GM19463 (cell line): ENCODE measurements at regions not wholly inside any gene's neighbourhood (a gene's known extent, or its start where the extent isn't known, plus 50 kb on each side); places are given as distances from the start of the nearest gene placed in this dataset.
"Not testable (repeated sequence)": the region's sequence is repeated elsewhere in the genome, so short reads cannot be mapped to it uniquely, and the experiment has no call there.

Source experiments
- ATAC-seq: cut with Tn5 transposase; IDR thresholded peaks from one replicate; pipeline ENCODE4 v1.9.1; 2021; ENCODE audit warnings: mild to moderate bottlenecking, moderate library complexity; ENCODE audit not compliant: unreplicated experiment

GRCh38 chr9:41019858-41020562 lies 108.5 kb downstream of the FOXD4L6 start:
- ATAC-seq = not testable (repeated sequence)

DNA sequence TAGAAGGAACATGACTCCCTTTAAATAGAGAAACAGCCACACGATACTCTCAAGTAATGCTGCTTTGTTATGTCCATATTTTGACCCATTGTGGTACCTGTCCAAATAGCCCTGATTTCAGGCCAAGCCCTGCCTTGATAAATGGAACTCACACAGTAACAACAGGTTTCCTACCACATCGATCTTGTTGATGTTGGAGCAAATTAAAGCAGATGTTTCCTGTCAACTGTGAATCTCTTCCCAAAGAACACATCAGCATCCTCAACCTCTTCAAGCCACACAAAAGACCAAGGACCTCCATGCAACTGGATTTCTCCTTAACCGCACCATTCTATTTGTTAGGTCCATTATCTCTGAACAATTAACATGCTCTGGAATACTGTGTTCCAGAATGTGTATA lies 109.5 kb downstream of the FOXD4L6 start:
- ATAC-seq = not testable (repeated sequence)

DNA sequence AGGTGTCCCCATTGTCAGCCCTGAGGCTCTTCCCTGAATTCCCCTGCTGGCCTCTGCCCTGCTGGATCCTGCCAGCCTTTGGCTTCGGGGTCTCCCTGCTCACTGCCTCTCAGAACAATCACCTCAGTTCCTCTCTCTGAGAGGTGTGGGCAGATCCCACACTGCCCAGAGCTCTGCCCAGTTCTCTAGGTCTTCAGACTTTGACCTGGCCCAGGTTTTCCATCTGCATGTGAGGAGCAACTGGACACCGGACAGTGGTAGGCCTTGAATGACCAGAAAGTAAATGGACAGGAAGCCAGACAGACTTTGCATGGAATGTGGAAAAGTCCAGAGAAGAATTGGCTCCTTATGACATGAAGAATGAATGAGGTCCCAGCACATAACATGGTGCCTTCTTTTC lies 111.8 kb downstream of the FOXD4L6 start:
- ATAC-seq = not testable (repeated sequence)

GRCh38 chr9:40999952-41000700 lies 128.4 kb downstream of the FOXD4L6 start:
- not testable (repeated sequence) for ATAC-seq

DNA sequence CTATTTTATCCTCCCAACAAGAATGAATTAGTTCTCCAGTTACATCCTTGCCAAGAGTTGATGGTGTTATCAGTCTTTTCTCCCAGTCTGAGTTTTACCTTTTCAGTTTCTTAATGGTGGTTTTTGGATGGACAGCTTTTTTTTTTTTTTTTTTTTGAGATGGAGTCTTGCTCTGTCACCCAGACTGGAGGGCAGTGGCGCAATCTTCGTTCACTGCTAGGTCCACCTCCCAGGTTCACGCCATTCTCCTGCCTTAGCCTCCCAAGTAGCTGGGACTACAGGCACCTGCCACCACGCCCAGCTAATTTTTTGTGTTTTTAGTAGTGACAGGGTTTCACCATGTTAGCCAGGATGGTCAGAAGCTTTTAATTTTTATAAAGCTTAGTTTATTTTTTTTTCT lies 133.0 kb downstream of the FOXD4L6 start:
- not testable (repeated sequence) for ATAC-seq

DNA sequence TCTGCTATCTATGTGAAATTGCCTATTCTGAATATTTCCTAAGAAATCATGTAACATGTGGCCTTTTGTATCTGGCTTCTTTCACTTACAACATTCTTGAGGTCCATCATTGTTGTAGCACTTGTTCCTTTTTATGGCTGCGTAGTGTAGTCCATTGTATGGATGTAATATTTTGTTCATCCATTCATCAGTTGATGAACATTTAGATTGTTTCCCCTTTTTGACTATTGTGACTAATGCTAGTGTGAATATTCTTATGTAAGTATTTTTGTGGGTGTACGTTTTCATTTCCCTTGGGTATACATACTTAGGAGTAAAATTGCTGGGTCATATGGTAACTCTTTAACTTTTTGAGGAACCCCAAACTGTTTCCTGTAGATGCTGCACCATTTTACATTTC lies 134.6 kb downstream of the FOXD4L6 start:
- not testable (repeated sequence) for ATAC-seq

DNA sequence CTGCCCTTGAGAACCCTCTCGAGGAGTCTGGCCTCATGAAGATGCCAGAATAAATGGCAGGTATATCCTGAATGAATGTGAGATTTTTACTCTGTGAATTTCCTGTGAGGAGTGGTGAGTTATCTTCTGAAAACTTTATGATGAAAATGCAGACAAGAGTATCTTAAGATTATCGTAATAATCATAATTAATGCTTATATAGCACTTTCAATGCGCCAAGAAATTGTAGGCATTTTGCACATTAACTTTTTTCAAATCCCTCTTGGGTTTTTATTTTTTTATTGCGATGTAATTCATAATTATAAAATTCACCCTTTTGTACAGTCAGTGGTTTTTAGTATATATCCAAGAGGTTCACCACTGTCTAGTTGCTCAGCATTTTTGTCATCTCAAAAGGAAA lies 135.1 kb downstream of the FOXD4L6 start:
- ATAC-seq = not testable (repeated sequence)

DNA sequence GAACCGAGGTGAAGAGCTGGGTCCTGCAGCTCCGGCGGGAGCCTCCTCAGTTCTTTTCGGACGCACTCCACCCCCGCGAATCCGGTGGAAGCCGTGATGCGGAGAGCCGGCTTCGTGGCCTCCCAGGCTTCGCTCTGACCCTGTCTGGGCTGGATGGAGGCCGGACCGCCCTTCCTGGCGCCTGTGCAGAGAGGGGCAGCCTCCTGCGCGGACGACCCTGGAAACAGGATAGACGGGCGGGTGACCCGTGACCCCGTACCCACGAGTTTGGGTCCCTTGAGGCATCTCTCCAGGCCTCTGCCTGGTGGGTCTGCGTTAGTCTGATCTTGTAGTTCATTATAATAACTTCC lies 136.0 kb downstream of the FOXD4L6 start:
- peak; percentile 31 for ATAC-seq

DNA sequence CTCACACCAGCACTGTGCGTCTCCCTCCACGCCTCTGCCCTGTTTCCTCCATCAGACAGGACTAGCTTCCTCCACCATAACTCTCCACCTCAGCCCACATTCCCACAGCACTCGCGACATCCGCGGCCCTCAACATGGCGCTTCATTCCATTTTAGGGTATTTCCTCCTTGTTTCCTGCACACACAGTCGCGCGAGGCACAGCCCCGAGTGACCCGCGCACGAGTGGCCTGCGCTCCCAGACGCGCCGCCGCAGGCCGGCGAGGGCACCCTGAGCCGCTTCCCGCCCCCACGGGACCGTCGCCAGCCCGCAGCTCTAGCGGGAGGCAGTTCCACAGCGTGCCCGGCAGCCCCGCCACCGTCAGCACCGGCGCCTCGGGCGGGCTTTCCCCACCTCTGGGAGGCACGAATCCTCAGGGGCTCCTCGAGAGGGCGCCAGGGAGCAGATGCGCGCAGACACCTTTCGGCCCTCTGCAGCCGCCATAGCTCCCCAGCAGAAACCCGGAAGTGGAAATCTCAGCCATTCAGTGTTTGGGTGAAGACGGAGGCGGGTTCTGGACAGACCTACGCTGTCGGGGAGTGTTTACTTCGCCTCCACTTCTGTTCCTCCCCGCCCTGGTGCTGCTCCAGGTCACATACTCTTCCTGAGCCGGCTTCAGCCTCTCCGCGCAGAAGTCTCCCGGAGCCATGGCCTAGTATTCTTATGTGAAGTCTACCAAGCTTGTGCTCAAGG lies 136.6 kb downstream of the FOXD4L6 start:
- ATAC-seq = peak; percentile 99

- ATAC-seq = not testable (repeated sequence)
Measured at GRCh38 chr9:40991100-40991740, 137.3 kb downstream of the FOXD4L6 start.

GRCh38 chr9:40986332-40986731 lies 142.1 kb downstream of the FOXD4L6 start:
- not testable (repeated sequence) for ATAC-seq

DNA sequence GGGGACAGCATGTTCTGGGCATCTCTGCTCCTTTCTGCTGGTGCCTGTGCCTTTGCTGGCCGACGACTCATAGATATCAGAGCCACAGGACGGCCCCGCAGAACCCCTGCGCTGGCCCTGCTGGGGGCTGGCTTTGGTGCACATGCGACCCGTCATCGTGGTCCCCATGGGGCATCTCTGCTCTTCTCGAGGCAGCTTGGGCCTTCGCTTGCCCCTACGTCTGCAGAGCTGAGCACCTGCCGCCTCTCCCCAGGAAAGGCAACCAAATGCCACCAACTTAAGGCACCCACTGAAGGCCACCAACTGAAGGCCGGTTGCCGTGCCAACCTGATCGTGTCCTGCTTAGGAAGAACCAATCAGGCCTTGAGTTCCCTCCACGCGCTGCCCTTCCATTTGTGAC lies 153.1 kb downstream of the FOXD4L6 start:
- not testable (repeated sequence) for ATAC-seq

DNA sequence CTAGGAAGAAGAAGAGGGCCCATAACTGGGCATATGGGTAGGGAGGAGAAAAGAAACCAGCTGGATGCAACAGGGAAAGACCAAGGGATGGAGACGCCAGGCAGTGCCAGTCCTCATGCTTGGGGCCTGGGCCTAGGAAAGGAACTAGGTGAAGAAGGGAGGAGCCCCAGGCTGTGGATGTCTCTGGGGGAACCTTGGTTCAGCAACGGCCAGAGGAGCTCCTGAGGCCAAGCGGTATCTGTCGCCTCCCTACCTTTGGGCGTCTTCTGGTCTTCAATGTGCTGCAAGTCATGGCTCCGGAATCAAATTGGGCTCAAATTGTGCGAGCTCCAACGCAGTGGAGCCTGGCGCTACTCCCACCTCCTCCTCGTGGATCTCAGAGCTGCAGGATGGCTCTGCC lies 153.6 kb downstream of the FOXD4L6 start:
- not testable (repeated sequence) for ATAC-seq

DNA sequence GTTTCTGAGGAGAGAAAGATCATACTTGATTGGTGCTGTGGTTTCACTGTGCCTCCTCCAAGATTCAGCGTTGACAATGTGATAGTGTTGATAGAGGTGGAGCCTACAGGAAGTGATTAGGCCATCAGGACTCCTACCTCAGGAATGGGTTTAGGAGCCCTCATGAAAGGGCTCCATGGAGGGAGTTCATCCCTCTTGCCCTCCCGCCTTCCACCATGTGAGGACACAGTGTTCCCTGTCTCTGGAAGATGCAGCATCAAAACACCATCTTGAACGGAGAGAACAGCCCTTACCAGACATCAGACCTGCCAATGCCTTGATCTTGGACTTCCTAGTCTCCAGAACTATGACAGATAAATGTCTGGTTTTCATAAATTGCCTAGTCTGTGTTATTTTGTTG lies 156.7 kb downstream of the FOXD4L6 start:
- not testable (repeated sequence) for ATAC-seq

DNA sequence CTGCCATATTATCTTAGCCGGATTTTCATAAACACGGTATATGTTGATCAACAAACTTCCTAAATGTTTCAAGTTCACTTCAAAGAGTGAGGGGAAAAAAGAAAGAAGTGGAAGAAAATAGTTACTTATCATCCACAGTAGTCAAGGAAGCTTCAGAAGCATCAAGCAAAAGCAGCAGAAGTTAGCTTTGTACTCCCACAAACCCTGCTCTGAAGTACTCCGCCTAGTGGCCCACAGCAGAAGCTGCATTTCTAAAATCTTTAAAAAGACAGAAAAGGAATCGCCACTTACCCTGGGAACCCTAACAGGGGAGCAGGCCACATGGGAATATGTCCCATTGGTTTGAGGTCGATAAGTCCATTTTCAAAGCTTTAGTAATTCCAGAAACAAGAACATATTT lies 158.1 kb downstream of the FOXD4L6 start:
- ATAC-seq = not testable (repeated sequence)

- not testable (repeated sequence) for ATAC-seq
Measured at GRCh38 chr9:40962461-40962860, 166.0 kb downstream of the FOXD4L6 start.

DNA sequence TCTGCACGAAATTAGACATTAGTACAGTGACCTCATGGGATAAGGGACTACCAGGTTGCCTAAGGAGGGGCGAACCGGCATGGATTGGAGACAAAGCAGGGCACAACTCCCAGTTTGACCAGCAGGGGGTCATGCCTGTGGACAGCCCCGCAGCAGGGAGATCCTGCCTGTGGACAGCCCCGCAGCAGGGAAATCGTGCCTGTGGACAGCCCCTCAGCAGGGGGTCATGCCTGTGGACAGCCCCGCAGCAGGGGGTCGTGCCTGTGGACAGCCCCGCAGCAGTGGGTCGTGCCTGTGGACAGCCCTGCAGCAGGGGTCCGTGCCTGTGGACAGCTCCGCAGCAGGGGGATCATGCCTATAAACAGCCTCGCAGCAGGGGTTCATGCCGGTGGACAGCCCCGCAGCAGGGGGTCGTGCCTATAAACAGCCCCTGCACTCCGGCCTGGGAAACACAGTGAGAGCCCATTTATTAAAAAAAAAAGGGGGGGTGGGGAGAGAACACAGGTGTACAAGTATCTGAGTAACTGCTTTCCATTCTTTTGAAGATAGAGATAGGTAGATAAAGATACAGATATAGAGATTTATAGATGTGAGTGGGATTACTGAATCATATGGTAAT lies 176.5 kb downstream of the FOXD4L6 start:
- not testable (repeated sequence) for ATAC-seq

GRCh38 chr9:40946228-40946627 lies 182.3 kb downstream of the FOXD4L6 start:
- ATAC-seq = not testable (repeated sequence)

- not testable (repeated sequence) for ATAC-seq
Measured at GRCh38 chr9:40942730-40943129, 185.8 kb downstream of the FOXD4L6 start.

- not testable (repeated sequence) for ATAC-seq
Measured at GRCh38 chr9:40939888-40940209, 188.6 kb downstream of the FOXD4L6 start.
